Astrocyte of the cerebellum (primary cell): ENCODE measurements at regions not wholly inside any gene's neighbourhood (a gene's known extent, or its start where the extent isn't known, plus 50 kb on each side); places are given as distances from the start of the nearest gene placed in this dataset.

Experiments used
- DNase-seq: peaks from one replicate; pipeline ENCODE4 v3.0.0-alpha.2; 2011; ENCODE audit warnings: low read depth
- H3K4me3 ChIP-seq: 2 replicates; pipeline ENCODE4 v1.5.1; 2011; ENCODE audit warnings: mild to moderate bottlenecking, low read depth, low read length, moderate library complexity
- in situ Hi-C: cut with HindIII; loops from 2 replicates; pipeline ENCODE4 v1.10.0; 2017; ENCODE audit warnings: low sequenced_read_pairs
- TF ChIP-seq, protein P1 (sequence below): IDR thresholded peaks from 2 replicates; pipeline ENCODE4 v1.5.1; 2012; ENCODE audit warnings: low read length, low read depth, moderate library complexity, mild to moderate bottlenecking; ENCODE audit errors: missing control alignments

DNA sequence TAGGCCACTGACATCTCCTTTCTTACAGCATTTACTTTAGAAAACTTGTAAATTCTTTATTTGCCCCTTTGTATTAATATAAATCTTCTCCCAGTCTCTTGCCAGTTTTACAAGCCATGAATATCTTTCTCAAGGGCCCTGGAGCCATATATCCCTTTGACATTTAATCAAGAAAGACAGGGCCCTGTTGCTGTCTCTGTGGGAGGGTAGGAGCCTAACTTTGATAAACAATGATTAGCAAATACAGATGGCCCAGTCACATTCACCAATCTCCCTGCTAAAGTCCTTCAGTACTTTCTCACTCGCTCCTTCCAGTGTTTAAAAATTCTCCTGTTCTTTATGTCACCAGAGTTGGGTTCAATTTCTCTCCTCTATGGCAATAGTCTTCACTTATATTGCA lies 479.8 kb upstream of the USP15 start:
- no peak overlapping the region for H3K4me3 ChIP-seq
- DNase-seq, result no peak
- in situ Hi-C loops, result no loop called here
- TF ChIP-seq, protein P1, sequence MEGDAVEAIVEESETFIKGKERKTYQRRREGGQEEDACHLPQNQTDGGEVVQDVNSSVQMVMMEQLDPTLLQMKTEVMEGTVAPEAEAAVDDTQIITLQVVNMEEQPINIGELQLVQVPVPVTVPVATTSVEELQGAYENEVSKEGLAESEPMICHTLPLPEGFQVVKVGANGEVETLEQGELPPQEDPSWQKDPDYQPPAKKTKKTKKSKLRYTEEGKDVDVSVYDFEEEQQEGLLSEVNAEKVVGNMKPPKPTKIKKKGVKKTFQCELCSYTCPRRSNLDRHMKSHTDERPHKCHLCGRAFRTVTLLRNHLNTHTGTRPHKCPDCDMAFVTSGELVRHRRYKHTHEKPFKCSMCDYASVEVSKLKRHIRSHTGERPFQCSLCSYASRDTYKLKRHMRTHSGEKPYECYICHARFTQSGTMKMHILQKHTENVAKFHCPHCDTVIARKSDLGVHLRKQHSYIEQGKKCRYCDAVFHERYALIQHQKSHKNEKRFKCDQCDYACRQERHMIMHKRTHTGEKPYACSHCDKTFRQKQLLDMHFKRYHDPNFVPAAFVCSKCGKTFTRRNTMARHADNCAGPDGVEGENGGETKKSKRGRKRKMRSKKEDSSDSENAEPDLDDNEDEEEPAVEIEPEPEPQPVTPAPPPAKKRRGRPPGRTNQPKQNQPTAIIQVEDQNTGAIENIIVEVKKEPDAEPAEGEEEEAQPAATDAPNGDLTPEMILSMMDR, result no peak

DNA sequence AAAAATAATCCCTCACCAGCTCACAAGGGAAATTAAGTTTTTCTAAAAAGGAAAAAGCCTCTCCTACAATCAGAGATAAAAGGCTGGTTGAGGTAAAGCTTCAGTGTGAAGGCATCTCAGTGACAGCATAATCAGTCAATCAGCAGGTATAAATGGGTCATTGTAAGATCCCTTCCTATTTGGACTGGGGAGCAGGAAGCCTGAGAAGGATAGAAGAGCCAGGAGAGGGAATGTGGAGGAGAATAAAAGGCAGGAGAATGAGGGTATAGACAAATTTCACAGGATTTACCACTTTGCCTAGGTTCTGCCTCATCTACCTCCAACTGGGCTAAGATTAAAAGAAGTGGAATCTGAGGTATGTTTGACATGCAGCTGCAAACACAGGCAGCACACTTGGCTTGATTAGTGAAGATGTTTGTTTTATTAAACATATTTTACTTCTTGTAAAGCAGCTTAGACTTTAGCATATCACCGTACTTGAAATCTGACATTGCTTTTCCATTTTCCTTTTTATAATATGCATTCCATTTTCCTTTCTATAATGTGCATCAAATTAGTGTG lies 479.1 kb upstream of the USP15 start:
- in situ Hi-C loops, result no loop called here
- no peak for DNase-seq
- TF ChIP-seq, protein P1, result no peak
- H3K4me3 ChIP-seq, result no peak overlapping the region

DNA sequence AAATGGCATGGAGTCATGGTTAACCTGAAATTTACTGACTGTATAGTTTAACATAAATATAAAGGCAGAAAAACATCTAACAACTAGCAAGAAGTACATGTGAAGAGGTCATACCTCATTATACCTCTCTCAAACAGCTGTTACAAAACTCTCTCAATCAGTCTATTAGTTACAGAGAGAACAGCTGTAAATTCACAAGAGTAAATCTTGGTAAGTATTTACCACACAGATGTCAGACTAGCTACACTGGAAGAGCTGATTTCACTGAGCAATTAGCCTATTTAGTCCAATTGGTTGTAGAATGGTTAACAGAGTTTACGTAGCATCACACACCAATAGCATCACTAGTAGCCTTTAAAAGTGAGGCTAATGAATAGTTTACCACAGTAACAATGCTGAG lies 463.4 kb upstream of the USP15 start:
- no peak for DNase-seq
- no peak overlapping the region for H3K4me3 ChIP-seq
- in situ Hi-C loops, result no loop called here
- TF ChIP-seq, protein P1, result no peak

DNA sequence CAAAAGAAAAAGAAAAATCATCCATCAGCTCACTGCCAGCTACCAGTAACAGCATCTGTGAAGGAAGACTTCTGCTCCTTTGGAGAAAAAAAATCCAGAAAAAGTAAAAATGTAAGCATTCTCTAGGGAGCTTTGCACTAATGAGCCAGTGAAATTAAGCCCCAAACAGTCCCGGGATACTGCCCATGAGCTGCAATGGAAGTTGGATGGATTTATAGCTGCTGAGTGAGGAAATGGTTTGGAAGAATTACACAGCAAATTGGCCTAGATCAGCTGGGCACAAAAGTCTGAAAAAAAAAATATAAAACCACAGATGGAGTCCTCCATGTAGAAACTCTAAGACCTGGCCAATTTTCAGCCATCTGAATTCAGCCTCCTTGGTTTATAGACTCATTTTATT lies 462.9 kb upstream of the USP15 start:
- DNase-seq, result no peak
- in situ Hi-C loops, result no loop called here
- TF ChIP-seq, protein P1, result no peak

DNA sequence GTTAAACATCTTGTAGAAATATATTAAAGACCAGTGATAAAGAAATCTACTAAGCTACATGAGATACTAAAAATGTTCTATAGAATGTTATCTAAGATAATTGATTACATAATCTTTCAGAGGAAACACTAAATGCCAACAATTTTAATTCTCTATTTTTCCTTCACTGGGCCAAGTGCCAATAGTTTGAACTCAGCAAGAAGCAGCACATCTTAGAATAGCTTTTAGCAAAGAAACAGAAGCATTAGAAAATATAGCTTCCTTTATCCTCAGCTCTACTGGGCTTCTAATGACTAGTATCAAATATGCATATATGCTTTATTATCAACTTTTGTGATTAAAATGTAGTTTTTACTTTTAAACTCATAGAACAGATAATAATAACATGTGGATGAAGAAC lies 461.4 kb upstream of the USP15 start:
- in situ Hi-C loops, result no loop called here
- no peak overlapping the region for H3K4me3 ChIP-seq
- TF ChIP-seq, protein P1, result no peak
- no peak for DNase-seq

More for the DNA sequence above, 462.9 kb upstream of the USP15 start:
- H3K4me3 ChIP-seq, result no peak overlapping the region

DNA sequence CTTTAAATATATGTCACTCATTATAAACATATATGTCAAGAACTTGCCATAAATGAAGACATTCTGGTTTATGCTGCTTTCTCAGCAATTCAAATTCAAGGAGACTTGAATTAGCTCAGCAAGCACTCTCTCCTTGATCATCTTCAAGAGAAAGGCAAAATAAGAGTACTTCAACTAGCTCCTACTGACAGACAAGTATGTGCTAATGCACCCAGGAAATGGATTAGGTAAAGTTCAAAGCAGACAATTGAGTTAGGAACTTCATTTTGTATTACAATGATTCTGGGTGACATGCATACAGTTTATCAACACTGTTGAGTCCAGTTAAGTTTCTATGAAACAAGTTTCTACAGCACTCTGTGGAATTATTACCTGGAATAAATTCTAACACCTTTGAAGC lies 455.9 kb upstream of the USP15 start:
- in situ Hi-C loops, result no loop called here

More for the DNA sequence above, 455.9 kb upstream of the USP15 start:
- no peak for DNase-seq
- no peak overlapping the region for H3K4me3 ChIP-seq
- TF ChIP-seq, protein P1, result no peak
